Esophagus muscularis mucosa (tissue), 3 donors: ENCODE measurements at regions not wholly inside any gene's neighbourhood (a gene's known extent, or its start where the extent isn't known, plus 50 kb on each side); places are given as distances from the start of the nearest gene placed in this dataset.

Source experiments
- POLR2A ChIP-seq: fragments of 450-650 bp; IDR thresholded peaks from one replicate; pipeline ENCODE4 v1.6.1; 2017; ENCODE audit warnings: antibody characterized with exemption, moderate library complexity, mild to moderate bottlenecking, low read depth
- TF ChIP-seq, protein P1 (sequence below), 3 experiments: fragments of 200-600 bp in 2 of 3; fragments of 450-650 bp in 1 of 3; sonication (generic) in 2 of 3; IDR thresholded peaks; one replicate each; pipeline ENCODE4 v1.5.1; 2017 to 2019; ENCODE audit warnings: antibody characterized with exemption in 3 of 3, mild to moderate bottlenecking in 2 of 3, moderate library complexity in 1 of 3

GRCh38 chr1:239736479-239736878 is 350.1 kb downstream of the CHRM3 start:
- no peak for TF ChIP-seq POLR2A
- TF ChIP-seq, protein P1, sequence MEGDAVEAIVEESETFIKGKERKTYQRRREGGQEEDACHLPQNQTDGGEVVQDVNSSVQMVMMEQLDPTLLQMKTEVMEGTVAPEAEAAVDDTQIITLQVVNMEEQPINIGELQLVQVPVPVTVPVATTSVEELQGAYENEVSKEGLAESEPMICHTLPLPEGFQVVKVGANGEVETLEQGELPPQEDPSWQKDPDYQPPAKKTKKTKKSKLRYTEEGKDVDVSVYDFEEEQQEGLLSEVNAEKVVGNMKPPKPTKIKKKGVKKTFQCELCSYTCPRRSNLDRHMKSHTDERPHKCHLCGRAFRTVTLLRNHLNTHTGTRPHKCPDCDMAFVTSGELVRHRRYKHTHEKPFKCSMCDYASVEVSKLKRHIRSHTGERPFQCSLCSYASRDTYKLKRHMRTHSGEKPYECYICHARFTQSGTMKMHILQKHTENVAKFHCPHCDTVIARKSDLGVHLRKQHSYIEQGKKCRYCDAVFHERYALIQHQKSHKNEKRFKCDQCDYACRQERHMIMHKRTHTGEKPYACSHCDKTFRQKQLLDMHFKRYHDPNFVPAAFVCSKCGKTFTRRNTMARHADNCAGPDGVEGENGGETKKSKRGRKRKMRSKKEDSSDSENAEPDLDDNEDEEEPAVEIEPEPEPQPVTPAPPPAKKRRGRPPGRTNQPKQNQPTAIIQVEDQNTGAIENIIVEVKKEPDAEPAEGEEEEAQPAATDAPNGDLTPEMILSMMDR (IDR thresholded peaks at IDR 0.05), result no peak
